IPS DF 4.7 (cell line): ENCODE measurements at regions not wholly inside any gene's neighbourhood (a gene's known extent, or its start where the extent isn't known, plus 50 kb on each side); places are given as distances from the start of the nearest gene placed in this dataset.
"Not testable (repeated sequence)": the region's sequence is repeated elsewhere in the genome, so short reads cannot be mapped to it uniquely, and the experiment has no call there.

ENCODE experiments used
- DNase-seq: peaks from one replicate; pipeline ENCODE4 v3.0.0-alpha.2; 2013; ENCODE audit warnings: low spot score; ENCODE audit errors: extremely low read depth

DNA sequence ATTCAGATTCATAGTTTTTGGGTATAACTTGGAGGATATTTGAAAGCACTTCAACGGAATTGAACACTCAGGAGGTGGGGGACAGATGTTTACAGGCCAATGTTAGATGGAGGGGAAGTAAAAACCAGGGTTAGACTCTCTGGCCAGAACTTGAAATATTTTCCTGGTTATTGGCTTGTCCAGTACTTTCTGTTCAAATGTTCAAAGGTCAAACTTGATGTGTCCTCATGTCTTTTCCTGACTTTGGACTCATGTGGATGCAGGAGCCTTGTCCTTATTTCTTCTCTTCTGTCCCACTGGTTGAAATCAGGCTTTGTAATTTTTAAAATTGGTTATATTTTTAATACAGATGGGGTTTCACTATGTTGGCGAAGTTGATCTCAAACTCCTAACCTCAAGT lies 2148.5 kb upstream of the RAG2 start:
- not testable (repeated sequence) for DNase-seq

DNA sequence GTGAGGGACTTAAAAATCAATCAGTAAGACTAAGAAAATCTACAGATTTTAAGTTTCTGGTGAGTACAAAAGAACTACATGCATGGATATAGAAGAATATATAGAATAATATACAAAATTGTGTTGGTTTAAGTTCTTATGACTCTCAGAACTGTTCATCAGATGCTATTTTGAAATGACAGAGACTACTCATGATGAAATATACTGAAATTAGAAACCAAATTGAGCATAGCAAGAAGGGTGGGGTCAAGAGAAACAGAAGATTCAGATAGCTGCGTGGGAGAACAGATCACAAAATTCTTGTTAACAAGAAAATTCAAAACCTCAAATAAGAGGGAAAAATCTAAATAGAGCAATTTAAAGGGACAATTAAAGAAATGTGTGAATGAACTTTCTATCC lies 2125.3 kb upstream of the RAG2 start:
- DNase-seq: no peak

DNA sequence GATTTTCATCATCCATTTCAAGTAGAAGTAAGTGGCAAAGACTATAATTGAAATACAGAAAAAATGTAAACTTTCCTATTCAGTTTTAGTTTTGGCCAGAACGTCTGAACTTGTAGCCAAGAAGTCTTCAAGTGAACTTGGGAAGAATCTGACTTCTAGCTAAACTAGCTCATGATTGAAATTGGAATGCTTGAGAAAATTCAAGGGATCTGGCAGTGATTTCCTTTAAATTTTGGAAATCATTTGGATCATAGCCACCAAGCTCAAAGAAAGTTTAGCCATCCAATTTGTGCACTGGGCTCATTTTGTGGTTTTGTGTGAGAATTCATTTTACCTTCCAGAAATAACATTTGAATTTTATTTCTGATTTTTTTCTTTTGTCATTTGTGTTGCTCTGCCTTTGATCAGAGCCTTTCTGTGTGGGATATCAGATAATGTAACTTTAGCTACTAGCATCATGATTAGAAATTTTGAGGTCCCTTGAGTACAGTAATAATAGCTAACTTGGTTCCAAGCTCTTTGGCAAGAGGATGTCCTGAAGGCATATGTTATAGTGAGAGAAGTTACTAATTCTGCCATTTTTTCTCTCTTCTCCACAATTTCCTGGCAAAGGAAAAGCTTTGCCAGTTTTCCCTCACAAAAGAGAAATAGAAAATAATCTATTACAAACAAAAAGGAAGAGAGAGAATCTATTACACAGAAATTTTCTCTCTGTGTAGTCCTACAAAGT lies 2123.7 kb upstream of the RAG2 start:
- DNase-seq: no peak

DNA sequence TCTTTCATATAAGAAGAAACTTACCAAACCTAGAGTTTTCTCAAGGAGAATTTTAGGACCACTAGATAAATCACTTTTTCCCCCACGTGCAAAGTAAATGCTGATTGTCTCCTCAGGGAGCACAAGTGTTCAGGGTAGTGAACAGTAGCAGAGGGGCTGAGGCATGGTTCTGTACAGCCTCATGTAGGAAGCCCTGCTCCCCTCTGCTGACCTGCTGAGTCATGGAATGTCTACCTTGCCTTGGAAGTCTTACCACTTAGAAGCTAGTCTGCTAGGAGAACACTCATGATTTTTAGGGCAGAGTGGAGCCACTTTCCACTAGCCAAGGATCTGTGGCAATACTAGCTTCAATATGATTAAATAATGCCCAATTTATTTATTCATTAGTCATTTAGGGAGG lies 2120.6 kb upstream of the RAG2 start:
- no peak for DNase-seq

DNA sequence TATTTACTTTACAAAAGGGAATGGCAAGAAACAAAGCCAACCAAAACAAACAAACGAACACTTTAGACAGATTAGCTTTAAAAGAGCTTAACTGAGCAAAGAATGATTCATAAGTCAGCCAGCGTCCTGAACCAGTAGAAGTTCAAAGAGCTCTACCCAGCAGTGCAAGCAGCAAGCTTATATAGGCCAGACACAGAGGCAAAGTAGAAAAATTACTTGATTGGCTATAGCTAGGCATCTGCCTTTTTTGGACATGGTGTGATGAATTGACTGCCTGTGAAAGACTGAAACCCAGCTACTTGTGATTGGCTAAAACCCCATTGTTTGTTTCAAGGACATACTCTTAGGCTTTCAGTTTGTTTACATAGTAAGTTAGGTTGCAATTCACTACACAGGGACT lies 2120.0 kb upstream of the RAG2 start:
- DNase-seq: no peak

DNA sequence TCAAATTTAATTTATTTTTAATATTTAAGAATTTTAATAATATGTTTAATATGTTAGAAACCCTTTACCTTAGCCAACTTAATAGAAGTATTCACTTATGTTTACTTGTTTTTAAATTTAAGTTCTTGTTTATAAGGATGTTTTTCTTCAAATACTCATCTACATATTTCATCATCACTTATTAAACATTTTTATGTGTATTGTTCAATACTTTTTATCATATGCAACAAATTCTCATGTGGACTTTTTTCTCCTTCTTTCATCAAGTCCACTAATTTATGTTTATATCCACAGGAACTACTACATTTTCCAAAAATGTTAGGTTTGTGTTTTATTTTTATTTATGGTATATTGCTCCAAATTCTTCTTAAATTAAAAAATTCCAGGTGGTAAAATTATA lies 2113.1 kb upstream of the RAG2 start:
- no peak for DNase-seq

DNA sequence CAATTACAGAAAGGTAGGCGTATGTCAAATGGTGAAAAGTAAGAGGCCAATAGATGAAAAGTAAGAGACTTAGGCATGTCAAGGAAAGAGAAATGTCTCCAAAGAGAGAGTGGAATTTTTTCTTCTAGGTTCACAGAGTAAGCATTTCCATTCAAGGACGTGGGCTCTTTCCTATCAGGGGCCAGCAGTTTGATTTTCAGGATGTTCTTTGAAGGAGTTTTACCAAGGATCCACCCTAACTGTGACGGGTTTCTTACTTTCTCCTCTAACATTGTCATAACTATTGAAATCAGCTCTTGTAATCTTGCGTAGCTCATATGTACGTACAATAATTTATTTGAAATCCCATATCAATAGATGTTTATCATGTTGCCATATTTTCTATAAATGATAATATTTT lies 2112.2 kb upstream of the RAG2 start:
- no peak for DNase-seq

DNA sequence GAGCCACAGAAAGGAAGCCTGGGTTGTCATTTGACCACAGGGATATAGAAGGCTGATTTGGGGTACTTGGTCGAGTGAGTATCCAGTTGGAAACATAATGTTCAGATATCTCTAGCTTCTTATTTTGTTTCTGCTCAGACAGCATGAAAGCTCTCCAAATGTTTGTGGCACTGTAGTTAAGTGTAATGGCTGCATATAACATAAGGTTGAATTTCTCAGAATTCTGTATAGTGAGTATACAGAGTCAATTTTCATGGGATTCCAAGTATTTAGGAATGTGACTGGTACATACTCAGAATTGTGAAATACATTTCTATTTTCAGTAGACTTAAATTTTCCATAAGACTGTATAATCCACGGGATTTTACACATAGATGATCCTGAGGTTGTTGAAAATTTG lies 2102.1 kb upstream of the RAG2 start:
- no peak for DNase-seq

DNA sequence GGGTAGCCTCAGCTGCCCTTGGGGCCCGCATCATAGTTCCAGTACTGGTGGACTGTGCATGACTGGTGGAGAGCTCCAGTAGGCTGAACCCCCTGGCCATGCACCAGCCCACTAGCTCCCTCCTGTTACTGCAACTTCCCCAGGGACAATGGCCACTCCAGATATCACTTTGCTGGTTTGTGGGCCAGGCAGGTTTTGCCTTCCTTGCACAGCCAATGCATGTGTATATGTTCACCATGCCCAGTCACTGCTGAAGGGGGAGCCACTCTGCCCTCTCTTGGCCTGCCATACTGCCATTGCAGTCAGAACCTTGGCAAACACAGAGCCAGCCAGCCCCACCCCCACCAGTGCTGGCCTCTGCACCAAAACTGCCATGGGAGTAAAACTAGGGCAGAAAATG lies 2095.3 kb upstream of the RAG2 start:
- no peak for DNase-seq

DNA sequence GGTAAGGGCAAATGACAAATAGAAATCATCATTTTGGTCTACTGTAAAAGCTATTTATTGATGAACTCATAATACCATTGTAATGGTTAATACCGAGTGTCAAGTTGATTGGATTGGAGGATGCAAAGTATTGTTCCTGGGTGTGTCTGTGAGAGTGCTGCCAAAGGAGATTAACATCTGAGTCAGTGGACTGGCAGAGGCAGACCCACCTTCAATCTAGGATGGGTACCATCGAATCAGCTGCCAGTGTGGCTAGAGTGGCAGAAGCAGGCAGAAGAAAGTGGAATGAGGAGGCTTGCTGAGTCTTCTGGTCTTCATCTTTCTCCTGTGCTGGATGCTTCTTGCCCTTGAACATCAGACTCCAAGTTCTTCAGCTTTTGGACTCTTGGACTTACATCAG lies 2092.2 kb upstream of the RAG2 start:
- DNase-seq: not testable (repeated sequence)

DNA sequence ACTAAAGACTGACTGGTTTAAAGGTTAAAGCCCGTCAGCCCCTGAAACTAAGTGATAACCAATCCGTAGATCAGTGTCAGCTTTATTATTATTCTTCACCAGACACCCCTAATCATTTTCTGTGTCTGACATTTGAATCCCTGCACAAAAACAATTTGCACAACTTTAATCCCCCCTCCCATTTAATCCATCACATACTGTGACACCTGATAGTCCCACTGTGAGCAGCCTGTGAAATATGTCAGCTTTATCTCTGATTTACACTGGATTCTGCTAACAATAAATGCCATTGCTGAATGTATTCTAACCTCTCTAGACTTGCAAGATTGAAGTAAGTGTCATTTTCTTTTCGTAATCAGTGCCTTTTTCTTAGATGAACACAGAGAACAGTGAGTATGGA lies 2089.0 kb upstream of the RAG2 start:
- no peak for DNase-seq

DNA sequence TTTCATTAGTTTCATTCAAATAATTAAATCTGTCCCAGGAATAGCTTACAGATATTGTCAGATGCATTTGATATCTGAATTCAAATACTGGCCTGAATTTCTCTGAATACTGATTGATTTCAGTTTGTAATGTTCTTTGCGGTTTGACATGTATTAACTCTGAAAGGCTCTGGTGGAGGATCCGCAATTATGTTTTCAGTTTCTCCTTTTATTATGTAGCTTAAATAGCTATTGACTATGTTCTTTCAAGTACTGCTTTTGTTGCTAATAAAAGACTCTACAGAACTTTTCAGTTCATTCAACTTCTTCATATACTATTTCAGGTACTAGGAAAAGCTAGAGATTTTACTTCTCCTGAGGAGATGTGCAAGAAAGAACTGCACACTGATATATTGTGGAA lies 2085.4 kb upstream of the RAG2 start:
- no peak for DNase-seq

DNA sequence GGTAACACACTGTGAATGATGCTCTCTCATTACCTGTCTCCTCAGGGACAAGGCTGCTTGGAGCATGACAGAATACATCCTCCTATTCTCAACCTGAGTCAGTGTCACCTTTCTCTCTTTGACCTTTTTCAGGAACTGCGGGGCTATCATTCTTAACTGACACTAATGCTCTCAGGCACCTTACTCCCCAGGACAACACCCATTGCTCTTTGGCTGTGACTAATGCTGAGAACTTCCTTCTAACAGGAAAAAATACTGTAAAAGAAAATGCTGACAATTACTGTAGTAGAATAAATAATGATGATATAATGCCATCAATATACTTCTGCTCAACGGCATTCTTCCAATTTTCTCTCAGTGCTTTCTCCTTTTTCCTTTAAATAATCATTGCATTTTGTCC lies 2082.7 kb upstream of the RAG2 start:
- DNase-seq: no peak

DNA sequence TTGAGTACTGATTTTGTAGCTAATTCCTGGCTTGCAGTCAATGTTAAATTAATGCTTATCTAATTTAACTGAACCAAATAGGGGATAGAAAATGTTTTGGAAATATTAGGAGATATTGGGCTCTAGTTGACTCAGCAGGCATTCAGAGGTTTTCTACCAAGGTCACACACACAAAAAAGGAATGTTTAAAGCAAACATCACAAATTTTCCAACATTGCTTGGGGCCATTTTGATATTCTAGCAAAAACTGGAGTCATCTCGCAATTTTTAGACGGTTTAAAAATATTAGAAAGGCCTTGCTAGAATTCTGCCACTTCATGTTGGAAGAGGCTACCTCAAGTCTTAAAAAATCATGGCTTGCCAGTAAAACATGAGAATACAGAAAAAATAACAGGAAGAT lies 2082.1 kb upstream of the RAG2 start:
- DNase-seq: no peak

DNA sequence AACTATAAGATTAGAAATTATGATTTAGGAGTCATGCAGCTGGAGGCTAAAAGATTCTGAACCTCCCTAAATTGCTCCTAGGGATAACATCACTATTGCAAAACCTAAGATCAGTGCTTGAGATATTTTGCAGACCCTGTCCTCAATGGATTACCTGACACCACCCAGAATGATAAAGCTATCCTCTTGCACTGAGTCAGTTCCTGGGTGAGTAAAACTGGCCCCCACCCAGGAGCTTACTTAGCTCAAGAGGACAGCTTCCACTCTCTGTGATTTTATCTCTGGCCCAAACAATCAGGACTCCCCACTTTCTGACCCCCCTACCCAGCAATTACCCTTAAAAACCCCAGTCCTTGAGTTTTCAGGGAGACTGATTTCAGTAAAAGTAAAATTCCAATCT lies 2074.4 kb upstream of the RAG2 start:
- no peak for DNase-seq

DNA sequence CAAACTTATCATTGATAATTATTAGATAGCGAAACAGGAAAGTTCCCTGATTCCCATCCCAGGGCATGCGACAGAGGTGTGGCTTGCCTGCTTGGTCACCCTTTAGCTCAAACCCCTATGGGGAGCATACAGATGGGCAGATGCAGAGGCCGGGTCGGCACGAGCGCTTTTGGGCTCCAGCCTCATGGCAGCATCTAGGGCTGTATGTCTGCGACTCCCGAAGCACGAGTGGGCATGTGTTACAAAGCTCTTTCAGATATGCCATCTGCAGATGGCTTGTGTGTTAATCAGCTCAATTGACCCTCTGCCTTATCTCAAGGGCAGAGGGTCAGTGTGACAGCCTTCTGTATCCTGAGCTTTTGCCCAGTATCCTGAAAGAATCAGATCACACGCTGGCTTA lies 2069.3 kb upstream of the RAG2 start:
- DNase-seq: no peak

DNA sequence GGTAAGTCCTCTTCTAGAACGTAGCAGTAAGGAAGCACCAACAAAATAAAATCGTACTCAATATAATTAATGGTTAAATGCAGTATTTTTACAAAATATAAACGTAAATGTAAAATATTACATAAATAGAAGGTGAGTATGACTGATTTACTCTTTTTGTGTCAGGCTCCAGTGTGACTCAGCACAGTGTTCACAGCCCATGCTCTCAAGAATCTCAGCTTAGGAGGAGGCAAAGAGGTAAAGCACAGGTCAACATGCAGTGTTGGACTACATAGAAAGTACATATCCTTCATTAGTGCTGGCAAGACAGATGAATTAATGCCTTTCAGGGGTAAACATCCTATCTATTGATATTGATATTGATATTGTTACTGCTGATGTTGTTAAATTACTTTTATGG lies 2050.6 kb upstream of the RAG2 start:
- no peak for DNase-seq

DNA sequence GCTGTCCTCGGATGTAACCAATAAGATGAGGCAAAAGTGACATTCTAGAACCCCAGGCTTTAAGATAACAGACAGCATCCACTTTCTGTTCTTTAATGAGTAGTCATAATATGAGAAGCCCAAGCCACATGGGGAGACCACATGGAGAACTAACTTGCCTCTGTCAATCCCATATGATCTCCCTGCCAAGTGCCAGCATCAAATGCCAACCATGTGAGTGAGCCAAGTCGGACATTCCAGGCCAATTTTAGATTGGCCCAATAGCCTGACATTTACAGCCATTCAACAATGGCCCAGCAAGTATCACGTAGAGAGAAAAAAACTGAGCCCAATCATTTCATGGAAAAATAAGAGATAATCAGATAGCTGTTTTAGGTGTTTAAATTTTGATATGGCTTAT lies 2048.3 kb upstream of the RAG2 start:
- DNase-seq: no peak

DNA sequence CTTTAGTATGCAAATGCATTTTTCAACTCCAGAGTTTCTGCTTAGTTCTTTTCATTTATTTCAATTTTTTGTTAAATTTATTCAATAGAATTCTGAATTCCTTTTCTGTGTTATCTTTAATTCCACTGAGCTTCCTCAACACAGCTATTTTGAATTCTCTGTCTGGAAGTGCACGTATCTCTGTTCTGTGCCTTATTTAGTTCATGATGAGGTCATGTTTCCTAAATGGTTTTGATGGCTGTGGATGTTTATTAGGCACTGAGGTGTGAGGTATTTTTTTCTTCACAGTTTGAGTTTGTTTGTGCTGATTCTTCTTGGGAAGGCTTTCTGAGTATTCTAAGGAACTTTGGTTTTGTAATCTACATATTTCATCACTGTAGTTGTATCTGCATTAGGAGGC lies 2042.8 kb upstream of the RAG2 start:
- DNase-seq: no peak

DNA sequence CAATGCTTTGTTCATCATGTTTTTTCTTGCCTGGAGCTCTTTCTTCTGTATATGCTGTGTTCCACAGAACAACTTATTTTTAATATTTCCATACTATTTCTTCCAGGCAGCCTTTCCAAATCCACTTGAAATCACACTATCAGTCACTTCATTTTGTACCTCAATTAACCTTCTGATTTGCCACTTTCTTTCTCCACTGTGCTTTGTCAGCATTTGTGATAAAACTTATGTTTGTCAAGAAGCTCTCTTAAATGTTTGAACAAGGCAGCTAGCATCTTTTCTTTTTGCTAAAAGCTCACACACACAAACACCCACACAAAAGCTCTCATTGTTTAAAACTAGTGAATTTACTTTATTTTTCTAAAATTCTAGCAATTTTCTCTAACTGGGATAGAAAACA lies 2014.7 kb upstream of the RAG2 start:
- DNase-seq: no peak

DNA sequence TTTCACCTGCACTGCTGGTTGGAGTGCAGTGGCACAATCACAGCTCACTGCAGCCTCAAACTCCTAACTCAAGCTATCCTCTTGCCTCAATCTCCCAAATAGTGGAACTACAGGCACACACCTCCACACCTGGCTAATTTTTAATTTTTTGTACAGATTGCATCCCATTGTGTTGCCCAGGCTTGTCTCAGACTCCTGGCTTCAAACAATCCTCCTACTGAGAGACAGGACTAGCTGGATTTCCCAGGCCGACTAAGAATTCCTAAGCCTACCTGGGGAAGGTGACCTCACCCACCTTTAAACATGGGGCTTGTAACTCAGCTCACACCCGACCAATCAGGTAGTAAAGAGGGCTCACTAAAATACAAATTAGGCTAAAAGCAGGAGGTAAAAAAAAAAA lies 2003.3 kb upstream of the RAG2 start:
- not testable (repeated sequence) for DNase-seq

DNA sequence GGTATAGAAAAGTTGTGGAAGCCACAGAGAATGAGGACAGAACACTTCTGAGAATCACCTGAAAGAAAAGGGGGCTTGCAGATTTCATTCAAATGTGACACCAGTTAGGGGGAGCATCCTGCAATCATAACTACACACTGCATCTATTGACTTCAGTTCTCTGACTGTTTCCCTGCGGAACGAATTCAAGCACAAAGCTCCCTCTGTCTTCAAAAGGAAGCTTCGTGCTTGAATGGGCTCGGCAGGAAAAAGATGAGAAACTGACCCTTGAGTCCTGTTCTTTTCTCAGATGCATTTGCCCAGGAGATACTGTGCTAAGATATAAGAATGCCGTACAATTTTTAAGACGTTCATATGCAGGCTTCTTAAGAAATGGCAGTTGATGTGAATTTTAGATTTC lies 2000.4 kb upstream of the RAG2 start:
- no peak for DNase-seq

DNA sequence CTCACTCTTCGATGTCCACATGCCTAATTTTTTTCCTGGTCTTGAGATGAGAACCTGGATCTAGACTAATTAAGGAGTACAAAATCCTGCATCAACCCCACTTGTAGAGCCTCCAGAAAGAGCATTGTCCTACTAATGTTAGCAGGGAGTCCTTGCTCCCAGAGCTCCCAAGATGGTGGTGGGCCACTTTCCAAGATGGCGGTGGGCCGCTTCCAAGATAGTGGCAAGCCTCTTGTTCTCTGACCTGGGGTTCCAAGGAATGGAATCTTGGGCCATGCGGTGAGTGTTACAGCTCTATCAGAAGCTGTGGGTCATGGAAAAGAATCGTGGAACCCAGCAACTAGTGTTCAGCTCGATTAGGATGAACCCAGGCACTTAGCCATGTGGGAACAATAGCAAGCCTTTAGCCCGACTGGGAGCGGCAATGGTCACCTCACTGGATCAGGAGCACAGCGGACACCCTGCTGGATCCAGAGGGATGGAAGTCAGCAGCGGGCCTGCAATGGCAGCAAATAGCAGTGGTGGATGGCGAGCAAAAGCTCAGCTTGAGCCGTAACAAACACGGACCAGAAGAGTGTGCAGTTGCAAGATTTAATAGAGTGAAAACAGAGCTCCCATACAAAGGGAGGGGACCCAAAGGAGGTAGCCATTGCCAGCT lies 1997.5 kb upstream of the RAG2 start:
- not testable (repeated sequence) for DNase-seq
